Caco-2 (cell line): ENCODE measurements at regions not wholly inside any gene's neighbourhood (a gene's known extent, or its start where the extent isn't known, plus 50 kb on each side); places are given as distances from the start of the nearest gene placed in this dataset.

Experiments
- BruUV-seq: library from RNA; stranded (reverse); fragments of 400-500 nt; replicated peaks from 2 replicates; lab custom pipeline; 2021; lab: Mats Ljungman, UMichigan
- CTCF ChIA-PET: fragments of 300-600 bp; sonication (Branson Sonifier 250); formaldehyde crosslinking; loops from one replicate; lab custom pipeline; 2022; ENCODE audit warnings: antibody characterized with exemption; lab: Charles Lee
- POLR2A ChIA-PET: fragments of 300-600 bp; sonication (Branson Sonifier 250); formaldehyde crosslinking; loops from one replicate; lab custom pipeline; 2022; ENCODE audit warnings: antibody characterized with exemption; lab: Charles Lee
- DNase-seq, 2 experiments: peaks; one replicate each; pipeline versions ENCODE4 v3.0.0 to v3.0.0-alpha.2; 2020 to 2022
- H3K27me3 ChIP-seq: replicated peaks from 2 replicates; pipeline ENCODE4 v1.6.0; 2011; ENCODE audit warnings: low read length; ENCODE audit not compliant: control insufficient read depth, insufficient read depth
- H3K36me3 ChIP-seq: 2 replicates; pipeline ENCODE4 v1.5.1; 2011; ENCODE audit warnings: low read length; ENCODE audit not compliant: control insufficient read depth, insufficient read depth
- H3K4me1 ChIP-seq: fragments of 250-450 bp; sonication (Bioruptor Pico); 2 replicates; pipeline ENCODE4 v1.5.1; 2020; ENCODE audit warnings: mild to moderate bottlenecking
- H3K4me3 ChIP-seq: 2 replicates; pipeline ENCODE4 v1.5.1; 2011; ENCODE audit warnings: low read depth, mild to moderate bottlenecking, control low read depth, low read length
- H3K9me3 ChIP-seq: fragments of 250-450 bp; sonication (Bioruptor Pico); 2 replicates; pipeline ENCODE4 v1.5.1; 2020; ENCODE audit warnings: mild to moderate bottlenecking, moderate library complexity
- H3K27ac Mint-ChIP-seq: one replicate; pipeline ENCODE4 v1.8.0; 2022; ENCODE audit warnings: mixed read lengths; ENCODE audit not compliant: unreplicated experiment
- H3K27me3 Mint-ChIP-seq: one replicate; pipeline ENCODE4 v1.8.0; 2022; ENCODE audit warnings: mixed read lengths; ENCODE audit not compliant: insufficient read depth, unreplicated experiment
- H3K36me3 Mint-ChIP-seq: one replicate; pipeline ENCODE4 v1.8.0; 2022; ENCODE audit warnings: mild to moderate bottlenecking, mixed read lengths; ENCODE audit not compliant: insufficient read depth, unreplicated experiment
- H3K4me1 Mint-ChIP-seq: one replicate; pipeline ENCODE4 v1.8.0; 2022; ENCODE audit warnings: low read depth, mixed read lengths; ENCODE audit not compliant: unreplicated experiment
- H3K4me3 Mint-ChIP-seq: one replicate; pipeline ENCODE4 v1.8.0; 2022; ENCODE audit warnings: mild to moderate bottlenecking, moderate library complexity, mixed read lengths; ENCODE audit not compliant: unreplicated experiment
- H3K9me3 Mint-ChIP-seq: one replicate; pipeline ENCODE4 v1.8.0; 2022; ENCODE audit warnings: mixed read lengths; ENCODE audit not compliant: unreplicated experiment
- intact Hi-C: fragments of 100-400 bp; cut with micrococcal nuclease; formaldehyde crosslinking; loops from one replicate; pipeline ENCODE4 v1.10.0; 2022; ENCODE audit not compliant: unreplicated experiment
- TF ChIP-seq, protein P1 (sequence below), 2 experiments: fragments of 200-600 bp in 1 of 2; IDR thresholded peaks; 1 replicate in 1 of 2; 2 replicates in 1 of 2; pipeline versions ENCODE4 v1.5.1 to v1.8.0; 2011 to 2022; ENCODE audit warnings: antibody characterized with exemption in 1 of 2, control low read depth in 1 of 2, inconsistent platforms in 1 of 2, low read depth in 1 of 2, low read length in 1 of 2, mild to moderate bottlenecking in 1 of 2, moderate library complexity in 1 of 2; ENCODE audit not compliant: insufficient read depth in 1 of 2, severe bottlenecking in 1 of 2, unreplicated experiment in 1 of 2

DNA sequence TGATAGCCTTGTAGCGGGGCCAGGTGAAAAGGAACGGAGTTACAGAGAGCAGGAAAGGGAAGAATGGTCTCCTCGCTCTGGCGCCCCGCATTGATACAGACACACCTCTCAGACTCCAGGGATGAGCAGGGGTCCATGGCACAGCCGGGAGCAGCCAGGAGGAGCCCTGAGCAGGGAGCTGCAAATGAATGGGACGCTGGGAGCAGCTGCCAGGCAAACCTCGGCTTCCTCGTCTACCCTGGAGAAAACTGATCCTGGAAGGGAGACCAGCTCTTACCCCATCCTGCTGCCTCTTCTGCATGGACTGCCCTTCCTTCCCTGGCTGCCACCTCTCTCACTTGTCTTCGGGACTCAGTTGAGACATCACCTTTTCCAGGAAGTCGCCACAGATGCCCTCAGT is 97.3 kb upstream of the MAFB start:
- TF ChIP-seq, protein P1, sequence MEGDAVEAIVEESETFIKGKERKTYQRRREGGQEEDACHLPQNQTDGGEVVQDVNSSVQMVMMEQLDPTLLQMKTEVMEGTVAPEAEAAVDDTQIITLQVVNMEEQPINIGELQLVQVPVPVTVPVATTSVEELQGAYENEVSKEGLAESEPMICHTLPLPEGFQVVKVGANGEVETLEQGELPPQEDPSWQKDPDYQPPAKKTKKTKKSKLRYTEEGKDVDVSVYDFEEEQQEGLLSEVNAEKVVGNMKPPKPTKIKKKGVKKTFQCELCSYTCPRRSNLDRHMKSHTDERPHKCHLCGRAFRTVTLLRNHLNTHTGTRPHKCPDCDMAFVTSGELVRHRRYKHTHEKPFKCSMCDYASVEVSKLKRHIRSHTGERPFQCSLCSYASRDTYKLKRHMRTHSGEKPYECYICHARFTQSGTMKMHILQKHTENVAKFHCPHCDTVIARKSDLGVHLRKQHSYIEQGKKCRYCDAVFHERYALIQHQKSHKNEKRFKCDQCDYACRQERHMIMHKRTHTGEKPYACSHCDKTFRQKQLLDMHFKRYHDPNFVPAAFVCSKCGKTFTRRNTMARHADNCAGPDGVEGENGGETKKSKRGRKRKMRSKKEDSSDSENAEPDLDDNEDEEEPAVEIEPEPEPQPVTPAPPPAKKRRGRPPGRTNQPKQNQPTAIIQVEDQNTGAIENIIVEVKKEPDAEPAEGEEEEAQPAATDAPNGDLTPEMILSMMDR (IDR thresholded peaks at IDR 0.05; ENCODE audit: insufficient read depth in 1 of 2, low read depth in 1 of 2, low read length in 1 of 2, severe bottlenecking in 1 of 2, unreplicated experiment in 1 of 2) = no peak
- Histone ChIP-seq H3K27me3 (peaks cover 4% of the 10 kb centered on the region), H3K9me3 (no peaks in the 10 kb centered on the region), H3K36me3 (no peaks in the 10 kb centered on the region), H3K4me3 (no peak overlapping the region), H3K4me1 (no peaks in the 10 kb centered on the region)
- intact Hi-C loops = no loop called here
- Mint-ChIP-seq H3K4me1 (no peaks in the 10 kb centered on the region), H3K9me3 (peaks cover 9% of the 10 kb centered on the region), H3K27me3 (peaks cover 33% of the 10 kb centered on the region), H3K36me3 (no peaks in the 10 kb centered on the region), H3K27ac (no peak overlapping the region), H3K4me3 (no peak overlapping the region)
- DNase-seq = no peak
- BruUV-seq = no TSS peak
- ChIA-PET CTCF (interaction anchor here (0.7 kb wide), 1 partner anchor 11 kb away, joined by 3 read pairs; no protein-coding TSS in a partner anchor), POLR2A (no interaction called here)

DNA sequence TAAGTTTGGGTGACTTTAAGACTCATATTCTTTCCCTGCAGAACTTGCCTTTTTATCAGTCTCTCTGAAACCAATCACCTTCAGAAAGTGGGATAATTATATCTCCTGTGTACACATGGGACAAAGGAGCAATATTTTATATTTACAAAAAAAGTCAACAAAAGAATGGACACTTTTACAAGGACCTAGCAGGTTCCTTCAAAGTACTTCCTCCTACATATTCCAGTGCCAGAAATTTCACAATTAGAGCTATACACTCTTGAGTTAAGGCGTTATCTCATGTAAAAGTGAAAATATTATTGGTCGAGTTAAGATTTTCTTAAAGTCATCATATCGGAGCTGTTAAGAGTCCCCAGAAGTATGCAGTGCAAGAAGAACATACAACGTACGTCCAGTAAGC is 98.9 kb upstream of the MAFB start:
- H3K36me3 Mint-ChIP-seq = no peaks in the 10 kb centered on the region
- H3K4me3 Mint-ChIP-seq = no peak overlapping the region
- no peaks in the 10 kb centered on the region for H3K36me3 ChIP-seq
- ChIA-PET POLR2A (no interaction called here), CTCF (interaction anchor here (1.5 kb wide), 1 partner anchor 10 kb away, joined by 6 read pairs; no protein-coding TSS in a partner anchor)
- H3K4me3 ChIP-seq = no peak overlapping the region
- no peaks in the 10 kb centered on the region for H3K9me3 ChIP-seq
- no TSS peak for BruUV-seq
- H3K4me1 ChIP-seq = no peaks in the 10 kb centered on the region
- peaks cover 4% of the 10 kb centered on the region; the same call in 1 of the 2 replicates for H3K27me3 ChIP-seq
- peaks cover 9% of the 10 kb centered on the region for H3K9me3 Mint-ChIP-seq
- no peaks in the 10 kb centered on the region for H3K4me1 Mint-ChIP-seq
- intact Hi-C loops = no loop called here
- no peak overlapping the region for H3K27ac Mint-ChIP-seq
- peaks cover 35% of the 10 kb centered on the region for H3K27me3 Mint-ChIP-seq
- TF ChIP-seq, protein P1 (IDR thresholded peaks at IDR 0.05; ENCODE audit: insufficient read depth in 1 of 2, low read depth in 1 of 2, low read length in 1 of 2, severe bottlenecking in 1 of 2, unreplicated experiment in 1 of 2) = no peak
- DNase-seq = no peak

DNA sequence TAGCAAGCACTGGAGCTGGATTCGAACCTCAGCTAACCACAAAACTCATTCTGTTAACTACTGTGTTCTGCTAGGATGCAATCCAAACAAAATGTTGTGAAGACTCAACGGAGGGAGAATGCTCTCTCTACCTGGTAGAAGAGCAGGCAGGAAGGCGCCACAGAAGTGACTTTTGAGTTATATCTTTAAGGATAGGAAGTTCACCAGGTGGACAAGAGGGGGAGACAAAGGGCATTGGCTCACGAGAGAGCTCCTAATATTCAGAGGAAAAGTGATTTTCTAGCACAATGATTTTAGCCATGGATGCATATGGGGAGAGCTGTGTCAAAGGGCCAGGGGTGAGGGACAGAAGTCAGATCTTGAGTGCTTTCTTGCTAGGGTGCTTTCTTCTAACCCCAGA is 108.4 kb upstream of the MAFB start:
- H3K27me3 Mint-ChIP-seq = peaks cover 23% of the 10 kb centered on the region
- H3K4me1 Mint-ChIP-seq = no peaks in the 10 kb centered on the region
- Histone ChIP-seq H3K36me3 (no peaks in the 10 kb centered on the region), H3K9me3 (no peaks in the 10 kb centered on the region; the same call in 1 of the 2 replicates), H3K27me3 (peaks cover 2% of the 10 kb centered on the region), H3K4me3 (no peak overlapping the region), H3K4me1 (no peaks in the 10 kb centered on the region)
- H3K36me3 Mint-ChIP-seq = no peaks in the 10 kb centered on the region
- ChIA-PET POLR2A (no interaction called here), CTCF (interaction anchor here (0.5 to 3.1 kb wide), 22 partner anchors 10 to 436 kb away, joined by 3 to 66 read pairs (median 4); no protein-coding TSS in a partner anchor)
- intact Hi-C loops = loop anchor here (1.0 kb wide), 2 partner anchors 149 to 166 kb away; no protein-coding TSS in a partner anchor
- H3K4me3 Mint-ChIP-seq = no peak overlapping the region
- TF ChIP-seq, protein P1 (IDR thresholded peaks at IDR 0.05; ENCODE audit: insufficient read depth in 1 of 2, low read depth in 1 of 2, low read length in 1 of 2, severe bottlenecking in 1 of 2, unreplicated experiment in 1 of 2) = peak; percentile 92 to 97
- BruUV-seq = no TSS peak
- DNase-seq = peak in 1 of 2 experiments; percentile 71
- H3K9me3 Mint-ChIP-seq = no peaks in the 10 kb centered on the region
- H3K27ac Mint-ChIP-seq = no peak overlapping the region
